C4-2B (cell line): ENCODE measurements at regions not wholly inside any gene's neighbourhood (a gene's known extent, or its start where the extent isn't known, plus 50 kb on each side); places are given as distances from the start of the nearest gene placed in this dataset.

Experiments used
- ZFX ChIP-seq: fragments of 450-650 bp; IDR thresholded peaks from 2 replicates; pipeline ENCODE4 v1.6.1; 2017
- TF ChIP-seq, protein P1 (sequence below): fragments of 450-650 bp; conservative IDR thresholded peaks from 2 replicates; pipeline ENCODE4 v1.5.1; 2017; ENCODE audit warnings: mild to moderate bottlenecking

DNA sequence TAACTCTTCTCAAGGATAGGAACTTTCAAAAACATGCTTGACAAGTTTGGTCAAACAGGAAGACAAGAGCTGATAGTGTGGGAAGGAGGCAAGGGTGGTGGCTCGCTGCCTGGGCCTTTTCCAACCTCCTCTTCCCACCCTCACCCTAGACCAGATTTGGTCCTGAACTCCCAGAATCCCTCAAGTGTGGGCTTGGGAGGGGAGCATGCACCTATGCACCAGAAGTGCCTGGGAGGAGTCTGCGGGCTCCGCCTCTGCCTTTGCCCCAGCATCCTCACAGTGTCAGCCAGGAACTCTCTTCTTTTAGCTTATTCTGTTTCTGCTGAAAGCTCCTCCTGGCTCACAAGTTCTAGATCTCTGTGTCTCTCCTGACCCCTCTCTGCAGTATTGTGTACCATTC is 126.2 kb upstream of the MRPS22 start:
- TF ChIP-seq, protein P1, sequence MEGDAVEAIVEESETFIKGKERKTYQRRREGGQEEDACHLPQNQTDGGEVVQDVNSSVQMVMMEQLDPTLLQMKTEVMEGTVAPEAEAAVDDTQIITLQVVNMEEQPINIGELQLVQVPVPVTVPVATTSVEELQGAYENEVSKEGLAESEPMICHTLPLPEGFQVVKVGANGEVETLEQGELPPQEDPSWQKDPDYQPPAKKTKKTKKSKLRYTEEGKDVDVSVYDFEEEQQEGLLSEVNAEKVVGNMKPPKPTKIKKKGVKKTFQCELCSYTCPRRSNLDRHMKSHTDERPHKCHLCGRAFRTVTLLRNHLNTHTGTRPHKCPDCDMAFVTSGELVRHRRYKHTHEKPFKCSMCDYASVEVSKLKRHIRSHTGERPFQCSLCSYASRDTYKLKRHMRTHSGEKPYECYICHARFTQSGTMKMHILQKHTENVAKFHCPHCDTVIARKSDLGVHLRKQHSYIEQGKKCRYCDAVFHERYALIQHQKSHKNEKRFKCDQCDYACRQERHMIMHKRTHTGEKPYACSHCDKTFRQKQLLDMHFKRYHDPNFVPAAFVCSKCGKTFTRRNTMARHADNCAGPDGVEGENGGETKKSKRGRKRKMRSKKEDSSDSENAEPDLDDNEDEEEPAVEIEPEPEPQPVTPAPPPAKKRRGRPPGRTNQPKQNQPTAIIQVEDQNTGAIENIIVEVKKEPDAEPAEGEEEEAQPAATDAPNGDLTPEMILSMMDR = no peak
- no peak for TF ChIP-seq ZFX
